HTR-8/SVneo (cell line): ENCODE measurements at regions not wholly inside any gene's neighbourhood (a gene's known extent, or its start where the extent isn't known, plus 50 kb on each side); places are given as distances from the start of the nearest gene placed in this dataset.
"Not testable (repeated sequence)": the region's sequence is repeated elsewhere in the genome, so short reads cannot be mapped to it uniquely, and the experiment has no call there.

Source experiments
- DNase-seq: peaks from one replicate; pipeline ENCODE4 v3.0.0; 2011; ENCODE audit warnings: low spot score, mixed read lengths; ENCODE audit not compliant: insufficient read length
- FAIRE-seq: peaks from 2 replicates; lab custom pipeline; 2011; peaks lifted over from hg19 to GRCh38; lab: Jason Lieb, UNC

GRCh38 chr14:87282266-87282665 lies 710.7 kb downstream of the GALC start:
- FAIRE-seq, result no peak
- DNase-seq, result no peak

GRCh38 chr14:87278415-87278814 lies 714.6 kb downstream of the GALC start:
- DNase-seq (no peak), FAIRE-seq (no peak)

- FAIRE-seq (no peak), DNase-seq (no peak)
Observed at GRCh38 chr14:87271331-87271730, 721.7 kb downstream of the GALC start.

- FAIRE-seq, result no peak
Observed at GRCh38 chr14:87268997-87269396, 724.0 kb downstream of the GALC start.

GRCh38 chr14:87264796-87265195 lies 728.2 kb downstream of the GALC start:
- DNase-seq, result no peak
- no peak for FAIRE-seq

More at GRCh38 chr14:87268997-87269396, 724.0 kb downstream of the GALC start:
- DNase-seq, result no peak

GRCh38 chr14:87264272-87264785 lies 728.7 kb downstream of the GALC start:
- DNase-seq (no peak), FAIRE-seq (no peak)

GRCh38 chr14:87261621-87262020 lies 731.4 kb downstream of the GALC start:
- DNase-seq (no peak), FAIRE-seq (no peak)

- no peak for DNase-seq
Observed at GRCh38 chr14:87260460-87260859, 732.5 kb downstream of the GALC start.

GRCh38 chr14:87257421-87257820 lies 735.6 kb downstream of the GALC start:
- DNase-seq (no peak), FAIRE-seq (no peak)

More at GRCh38 chr14:87260460-87260859, 732.5 kb downstream of the GALC start:
- FAIRE-seq, result no peak

- FAIRE-seq, result no peak
Observed at GRCh38 chr14:87255058-87255457, 737.9 kb downstream of the GALC start.

GRCh38 chr14:87254331-87254874 lies 738.6 kb downstream of the GALC start:
- no peak for FAIRE-seq

More at GRCh38 chr14:87255058-87255457, 737.9 kb downstream of the GALC start:
- no peak for DNase-seq

GRCh38 chr14:87253791-87254190 lies 739.2 kb downstream of the GALC start:
- FAIRE-seq, DNase-seq: not testable (repeated sequence)

More at GRCh38 chr14:87254331-87254874, 738.6 kb downstream of the GALC start:
- DNase-seq, result no peak

GRCh38 chr14:87252103-87252502 lies 740.9 kb downstream of the GALC start:
- DNase-seq, result no peak
- FAIRE-seq, result no peak

- DNase-seq, result no peak
Observed at GRCh38 chr14:87251011-87251410, 742.0 kb downstream of the GALC start.

GRCh38 chr14:87241018-87241768 lies 751.8 kb downstream of the GALC start:
- DNase-seq (no peak), FAIRE-seq (no peak)

More at GRCh38 chr14:87251011-87251410, 742.0 kb downstream of the GALC start:
- no peak for FAIRE-seq

GRCh38 chr14:87240319-87240718 lies 752.7 kb downstream of the GALC start:
- not testable (repeated sequence) for DNase-seq, FAIRE-seq

- DNase-seq (no peak), FAIRE-seq (no peak)
Observed at GRCh38 chr14:87233806-87234384, 759.1 kb downstream of the GALC start.

- FAIRE-seq (no peak), DNase-seq (no peak)
Observed at GRCh38 chr14:87233266-87233665, 759.7 kb downstream of the GALC start.

- FAIRE-seq, result no peak
- no peak for DNase-seq
Observed at GRCh38 chr14:87231336-87232026, 761.5 kb downstream of the GALC start.

- no peak for FAIRE-seq
- DNase-seq, result no peak
Observed at GRCh38 chr14:87230726-87231125, 762.3 kb downstream of the GALC start.
